Liver (tissue), 8 donors: ENCODE measurements at regions not wholly inside any gene's neighbourhood (a gene's known extent, or its start where the extent isn't known, plus 50 kb on each side); places are given as distances from the start of the nearest gene placed in this dataset.
A peak's percentile ranks its signal among the peaks of the same experiment; 100 is the strongest.

ENCODE experiments used
- DNase-seq: peaks from one replicate; pipeline ENCODE4 v3.0.0-alpha.2; 2017; ENCODE audit warnings: low spot score
- H3K27ac ChIP-seq, 2 donors: one replicate each; pipeline ENCODE4 v1.7.0; 2013; ENCODE audit warnings: inconsistent platforms in 2 of 2, low read length in 2 of 2, control low read depth in 1 of 2, low read depth in 1 of 2, mild to moderate bottlenecking in 1 of 2
- H3K27me3 ChIP-seq, 4 donors: one replicate each; pipeline versions ENCODE4 v1.6.1 to v1.7.0; 2013; ENCODE audit warnings: low read length in 3 of 4, inconsistent platforms in 1 of 4, mild to moderate bottlenecking in 1 of 4, moderate library complexity in 1 of 4; ENCODE audit not compliant: control insufficient read depth in 4 of 4, insufficient read depth in 4 of 4
- H3K36me3 ChIP-seq, 4 donors: one replicate each; pipeline versions ENCODE4 v1.6.1 to v1.7.0; 2013; ENCODE audit warnings: low read length in 3 of 4, mild to moderate bottlenecking in 3 of 4, low read depth in 1 of 4, moderate library complexity in 1 of 4; ENCODE audit not compliant: control insufficient read depth in 4 of 4, insufficient read depth in 3 of 4
- H3K4me1 ChIP-seq, 4 donors: one replicate each; pipeline versions ENCODE4 v1.6.1 to v1.7.0; 2013; ENCODE audit warnings: low read length in 3 of 4, mild to moderate bottlenecking in 3 of 4, moderate library complexity in 1 of 4; ENCODE audit not compliant: control insufficient read depth in 4 of 4, insufficient read depth in 4 of 4
- H3K4me3 ChIP-seq, 3 donors: one replicate each; pipeline versions ENCODE4 v1.6.1 to v1.7.0; 2013; ENCODE audit warnings: low read length in 3 of 3, control low read depth in 1 of 3, low read depth in 1 of 3, mild to moderate bottlenecking in 1 of 3
- H3K9ac ChIP-seq, 2 donors: one replicate each; pipeline ENCODE4 v1.7.0; 2013; ENCODE audit warnings: low read length in 2 of 2, mild to moderate bottlenecking in 2 of 2, moderate library complexity in 2 of 2, control low read depth in 1 of 2, low read depth in 1 of 2
- H3K9me3 ChIP-seq, 4 donors: one replicate each; pipeline versions ENCODE4 v1.6.1 to v1.7.0; 2013; ENCODE audit warnings: low read length in 3 of 4; ENCODE audit not compliant: control insufficient read depth in 4 of 4
- ATF3 ChIP-seq: IDR thresholded peaks from 2 replicates; pipeline ENCODE4 v1.6.1; 2016; ENCODE audit warnings: antibody characterized with exemption
- CTCF ChIP-seq: fragments of 150-350 bp; IDR thresholded peaks from 2 replicates; pipeline ENCODE4 v1.5.1; 2017; ENCODE audit warnings: improper control_type of control experiment, low read depth, low read length; ENCODE audit not compliant: missing input control
- EGR1 ChIP-seq, 2 donors: IDR thresholded peaks; 2 replicates each; pipeline ENCODE4 v1.6.1; 2016 to 2018; ENCODE audit warnings: antibody characterized with exemption in 2 of 2, low read depth in 2 of 2
- FOXA1 ChIP-seq: IDR thresholded peaks from 2 replicates; pipeline ENCODE4 v1.6.1; 2016; ENCODE audit warnings: antibody characterized with exemption
- GABPA ChIP-seq, 2 donors: IDR thresholded peaks in 1 of 2; conservative IDR thresholded peaks in 1 of 2; 2 replicates each; pipeline ENCODE4 v1.6.1; 2016; ENCODE audit warnings: antibody characterized with exemption in 2 of 2, mild to moderate bottlenecking in 1 of 2, moderate library complexity in 1 of 2
- HNF4A ChIP-seq, 2 donors: conservative IDR thresholded peaks; 2 replicates each; pipeline ENCODE4 v1.6.1; 2016; ENCODE audit warnings: antibody characterized with exemption in 2 of 2, mild to moderate bottlenecking in 2 of 2
- MAX ChIP-seq: IDR thresholded peaks from 2 replicates; pipeline ENCODE4 v1.6.1; 2016; ENCODE audit warnings: antibody characterized with exemption
- RAD21 ChIP-seq, 2 donors: IDR thresholded peaks; 2 replicates each; pipeline ENCODE4 v1.6.1; 2016; ENCODE audit warnings: antibody characterized with exemption in 2 of 2, mild to moderate bottlenecking in 2 of 2
- REST ChIP-seq: IDR thresholded peaks from 2 replicates; pipeline ENCODE4 v1.6.1; 2016; ENCODE audit warnings: antibody characterized with exemption, mild to moderate bottlenecking
- TAF1 ChIP-seq: conservative IDR thresholded peaks from 2 replicates; pipeline ENCODE4 v1.6.1; 2016; ENCODE audit warnings: antibody characterized with exemption, mild to moderate bottlenecking
- WGBS: extraction: QIAGEN DNeasy Blood & Tissue Kit; methylation state at CpG from one replicate; pipeline ENCODE4 v1.1.7; 2013; 5-methylcytosine and 5-hydroxymethylcytosine counted together
- donor health status: healthy.
- donor health status: healthy.
- donor health status: healthy.
- donor health status: healthy.
- donor health status: healthy.

GRCh38 chr1:47622776-47623556, 185.1 kb downstream of the FOXD2 start:
- no peak overlapping the region for H3K27ac ChIP-seq
- no peaks in the 10 kb centered on the region for H3K27me3 ChIP-seq
- no peak overlapping the region for H3K9ac ChIP-seq
- TF ChIP-seq GABPA (IDR thresholded peaks at IDR 0.05 in 1 of 2, conservative IDR thresholded peaks at IDR 0.05 in 1 of 2) (no peak), TAF1 (no peak), REST (no peak)
- H3K4me3 ChIP-seq: no peak overlapping the region
- peak; percentile 13 for DNase-seq
- H3K9me3 ChIP-seq: no peaks in the 10 kb centered on the region
- no peaks in the 10 kb centered on the region for H3K36me3 ChIP-seq
- WGBS: 91% methylated on average over 8 of the region's 8 CpGs
- H3K4me1 ChIP-seq: no peaks in the 10 kb centered on the region

GRCh38 chr1:47623557-47623940, 185.7 kb downstream of the FOXD2 start:
- H3K36me3 ChIP-seq: no peaks in the 10 kb centered on the region
- TF ChIP-seq MAX (no peak), EGR1 (IDR thresholded peaks at IDR 0.05; ENCODE audit: low read depth in 2 of 2) (no peak), HNF4A (conservative IDR thresholded peaks at IDR 0.05) (no peak), RAD21 (IDR thresholded peaks at IDR 0.05) (no peak), FOXA1 (no peak), ATF3 (no peak)
- H3K4me3 ChIP-seq: no peak overlapping the region
- no peaks in the 10 kb centered on the region for H3K4me1 ChIP-seq
- no peaks in the 10 kb centered on the region for H3K27me3 ChIP-seq
- no peak overlapping the region for H3K9ac ChIP-seq
- 99% methylated on average over 5 of the region's 5 CpGs for WGBS
- no peaks in the 10 kb centered on the region for H3K9me3 ChIP-seq
- no peak overlapping the region for H3K27ac ChIP-seq
- peak; percentile 22 for DNase-seq

GRCh38 chr1:47624531-47624930, 186.7 kb downstream of the FOXD2 start:
- no peak overlapping the region for H3K4me3 ChIP-seq
- no peaks in the 10 kb centered on the region for H3K9me3 ChIP-seq
- no peaks in the 10 kb centered on the region for H3K36me3 ChIP-seq
- no peak for TF ChIP-seq ATF3
- TF ChIP-seq RAD21 (IDR thresholded peaks at IDR 0.05): peak; percentile 73 to 76
- TF ChIP-seq CTCF: peak; percentile 36
- no peak overlapping the region for H3K9ac ChIP-seq
- H3K27me3 ChIP-seq: no peaks in the 10 kb centered on the region
- H3K27ac ChIP-seq: no peak overlapping the region
- 43% methylated on average over 4 of the region's 4 CpGs for WGBS
- no peaks in the 10 kb centered on the region for H3K4me1 ChIP-seq
- peak; percentile 32 for DNase-seq
